Body of pancreas (tissue), 4 donors: ENCODE measurements at regions not wholly inside any gene's neighbourhood (a gene's known extent, or its start where the extent isn't known, plus 50 kb on each side); places are given as distances from the start of the nearest gene placed in this dataset.

ENCODE experiments used
- CTCF ChIP-seq, 7 experiments: fragments of 450-650 bp in 4 of 7; fragments of 200-600 bp in 3 of 7; sonication (generic) in 3 of 7; IDR thresholded peaks; one replicate each; pipeline ENCODE4 v1.5.1; 2016 to 2019; ENCODE audit warnings: antibody characterized with exemption in 7 of 7
- POLR2A ChIP-seq, 3 donors: fragments of 450-650 bp; IDR thresholded peaks; one replicate each; pipeline ENCODE4 v1.6.1; 2016; ENCODE audit warnings: antibody characterized with exemption in 3 of 3, mild to moderate bottlenecking in 2 of 3

- no peak for TF ChIP-seq CTCF (IDR thresholded peaks at IDR 0.05)
- TF ChIP-seq POLR2A (IDR thresholded peaks at IDR 0.05) = no peak
Observed at GRCh38 chr10:28091913-28092312, 93.0 kb upstream of the ODAD2 start.
